ENCODE measurements at regions not wholly inside any gene's neighbourhood (a gene's known extent, or its start where the extent isn't known, plus 50 kb on each side); places are given as distances from the start of the nearest gene placed in this dataset.

DNA sequence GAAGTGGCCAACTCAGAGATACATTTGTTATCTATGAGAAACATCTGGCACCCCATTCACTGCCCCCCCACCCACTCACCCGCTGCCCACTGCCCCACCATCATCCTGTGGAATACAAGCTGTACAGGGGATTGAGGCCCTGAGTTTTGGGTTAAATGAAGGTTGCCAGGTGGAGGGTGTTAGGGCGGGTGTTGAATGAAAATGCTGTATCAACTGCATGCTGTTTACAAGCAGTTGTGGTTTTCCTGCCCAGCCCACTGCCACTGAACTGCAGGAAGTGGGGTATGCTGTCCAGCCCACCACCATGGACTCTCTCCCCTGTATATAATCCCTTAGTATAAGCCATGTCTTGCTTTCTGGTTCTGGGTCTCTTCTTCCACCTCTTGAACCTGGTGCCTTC lies 481.9 kb downstream of the METTL4 start:
- DNase-seq (ENCODE audit: low read depth in 2 of 3, low spot score in 2 of 3): no peak

DNA sequence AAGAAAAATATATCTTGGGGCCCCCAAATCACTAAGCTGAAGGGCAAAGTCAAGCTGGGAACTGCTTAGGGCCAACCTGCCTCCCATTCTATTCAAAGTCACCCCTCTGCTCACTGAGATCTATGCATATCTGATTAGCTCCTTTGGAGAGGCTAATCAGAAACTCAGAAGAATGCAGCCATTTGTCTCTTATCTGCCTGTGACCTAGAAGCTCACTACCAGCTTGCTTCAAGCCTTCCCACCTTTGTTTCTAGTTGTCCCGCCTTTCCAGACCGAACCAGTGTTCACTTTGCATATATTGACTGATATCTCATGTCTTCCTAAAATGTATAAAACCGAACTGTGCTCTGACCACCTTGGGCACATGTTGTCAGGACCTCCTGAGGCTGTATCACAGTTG lies 479.4 kb downstream of the METTL4 start:
- no peak for DNase-seq (ENCODE audit: low read depth in 2 of 3, low spot score in 2 of 3)

DNA sequence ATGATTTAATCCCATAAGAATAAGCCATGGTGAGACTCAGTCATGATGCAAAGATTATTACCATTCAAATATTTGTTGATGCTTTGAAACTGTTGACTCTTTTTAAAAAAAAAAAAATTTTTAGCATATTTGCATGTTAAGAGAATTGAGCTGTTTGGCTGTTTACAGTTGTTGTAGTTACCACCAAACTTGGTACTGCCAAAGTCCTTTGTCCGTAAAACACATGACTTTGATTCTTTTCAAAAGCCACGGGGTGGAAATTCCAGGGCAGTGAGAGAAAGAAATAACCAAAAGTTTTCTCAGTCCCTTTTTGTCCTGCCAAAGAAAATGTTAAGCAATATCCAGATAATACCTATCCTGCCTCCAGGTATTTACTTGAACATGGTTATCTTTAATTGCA lies 474.8 kb downstream of the METTL4 start:
- no peak for DNase-seq (ENCODE audit: low read depth in 2 of 3, low spot score in 2 of 3)

DNA sequence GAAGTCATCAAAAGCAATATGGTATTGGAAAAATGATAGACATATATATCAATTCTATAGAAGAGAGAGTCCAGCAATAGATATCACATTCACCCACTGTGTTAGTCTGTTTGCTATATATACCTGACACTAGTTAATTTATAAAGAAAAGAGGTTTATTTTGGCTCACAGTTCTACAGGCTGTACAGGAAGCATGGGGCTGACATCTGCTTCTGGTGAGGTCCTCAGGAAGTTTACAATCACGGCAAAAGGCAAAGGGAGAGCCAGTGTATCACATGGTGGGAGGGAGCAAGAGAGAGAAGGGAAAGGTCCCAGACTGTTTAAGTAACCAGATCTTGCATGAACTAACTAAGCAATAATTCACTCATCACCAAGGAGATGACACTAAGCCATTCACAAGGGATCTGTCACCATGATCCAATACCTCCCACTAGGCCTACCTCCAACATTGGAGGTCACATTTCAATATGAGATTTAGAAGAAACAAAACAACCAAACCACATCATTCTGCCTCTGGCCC lies 470.6 kb downstream of the METTL4 start:
- DNase-seq (ENCODE audit: low read depth in 2 of 3, low spot score in 2 of 3): no peak

DNA sequence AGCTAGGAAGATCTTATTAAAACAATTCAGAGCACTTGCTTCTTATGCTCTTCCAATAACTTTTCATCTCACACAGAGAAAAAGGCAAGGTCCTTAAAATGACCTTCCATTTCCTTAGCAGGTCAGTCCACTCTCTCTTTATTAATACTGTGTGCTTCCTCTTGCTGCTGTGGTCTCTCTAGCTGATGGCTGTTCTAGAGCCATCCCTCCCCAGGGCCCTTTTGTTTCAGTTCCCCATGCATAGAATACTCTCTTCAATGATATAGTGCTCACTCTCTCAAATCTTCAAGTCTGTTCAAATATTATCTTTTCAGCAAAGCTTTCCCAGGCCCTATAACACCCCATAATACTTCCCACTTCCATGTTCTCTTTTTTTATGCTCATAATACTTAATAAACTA lies 469.3 kb downstream of the METTL4 start:
- no peak for DNase-seq (ENCODE audit: low read depth in 2 of 3, low spot score in 2 of 3)

DNA sequence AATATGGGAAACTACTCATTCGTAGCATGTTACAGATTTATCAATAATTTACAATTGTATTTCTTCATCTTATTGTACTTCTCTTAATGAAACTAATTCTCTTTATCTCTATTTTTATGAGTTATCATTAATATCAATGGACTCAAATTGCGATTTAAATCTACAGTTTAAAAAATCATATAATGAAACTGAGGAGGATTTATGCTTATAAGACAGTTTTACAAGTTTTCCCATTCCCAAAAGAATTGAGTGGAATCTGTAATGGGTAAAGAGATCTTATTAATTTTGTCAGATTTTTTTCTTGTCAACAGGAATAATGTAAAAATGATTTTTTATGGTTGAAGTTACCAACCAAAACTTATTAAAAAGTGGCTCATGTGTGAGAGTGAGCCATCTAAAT lies 468.0 kb downstream of the METTL4 start:
- no peak for DNase-seq (ENCODE audit: low read depth in 2 of 3, low spot score in 2 of 3)

DNA sequence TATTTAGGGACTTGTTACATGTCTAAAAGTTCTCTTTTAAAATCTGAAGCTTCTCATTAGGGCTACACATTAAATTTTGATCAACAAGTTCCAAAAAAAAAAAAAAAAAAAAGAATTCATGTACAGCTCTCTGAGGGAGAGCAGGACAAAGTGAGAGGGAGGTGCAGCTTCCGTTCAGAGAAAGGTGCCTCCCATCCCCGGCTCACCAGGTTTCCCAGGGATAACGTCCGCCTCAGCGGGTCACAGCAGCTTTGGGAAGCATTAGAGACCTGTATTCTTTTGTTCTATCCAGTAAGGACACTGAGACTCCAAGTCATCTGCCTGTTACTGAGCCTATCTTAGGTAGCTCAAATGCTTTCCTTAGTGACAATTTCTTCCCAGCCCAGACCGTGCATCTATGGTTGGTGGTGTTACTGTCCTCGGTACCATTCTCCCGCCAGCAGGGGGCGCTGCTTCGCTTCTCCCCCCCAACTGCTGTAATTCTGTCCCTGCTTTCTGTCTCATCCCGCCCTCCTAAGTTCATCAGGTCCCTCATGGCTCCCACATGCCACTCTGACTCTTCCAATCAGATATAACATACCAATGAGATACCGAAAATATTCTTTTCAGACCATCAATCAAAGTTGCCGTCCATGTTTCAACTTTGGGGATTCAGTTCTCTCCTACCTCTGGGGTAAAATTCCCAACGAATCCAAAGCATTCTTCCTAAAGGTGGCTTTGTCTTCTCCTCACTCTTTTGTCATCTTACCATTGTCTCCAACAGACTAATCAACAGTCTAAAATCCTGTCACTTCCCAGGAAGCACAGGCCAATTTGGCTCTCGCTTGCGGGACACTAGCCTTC lies 466.5 kb downstream of the METTL4 start:
- DNase-seq (ENCODE audit: low read depth in 2 of 3, low spot score in 2 of 3): peak; percentile 5 to 30 (median 9)

DNA sequence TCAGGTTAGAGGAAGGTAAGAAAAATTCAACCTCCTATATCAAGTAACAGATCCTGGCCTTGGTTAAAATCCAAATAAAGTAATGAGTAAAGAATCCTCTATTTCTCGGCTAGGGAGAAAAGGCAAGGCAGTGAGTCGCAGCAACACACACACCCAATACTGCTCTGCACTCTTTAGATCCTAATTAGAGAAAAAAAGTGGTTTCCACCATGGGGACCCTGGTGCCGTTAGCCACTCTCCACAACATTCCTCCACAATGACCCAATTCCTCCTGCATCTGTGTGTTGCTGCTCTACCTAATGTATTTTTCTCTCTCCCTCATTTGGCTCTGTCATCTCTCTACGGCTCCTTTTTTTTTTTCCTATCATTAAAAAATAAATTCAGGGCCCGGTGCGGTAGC lies 462.7 kb downstream of the METTL4 start:
- DNase-seq (ENCODE audit: low read depth in 2 of 3, low spot score in 2 of 3): no peak

DNA sequence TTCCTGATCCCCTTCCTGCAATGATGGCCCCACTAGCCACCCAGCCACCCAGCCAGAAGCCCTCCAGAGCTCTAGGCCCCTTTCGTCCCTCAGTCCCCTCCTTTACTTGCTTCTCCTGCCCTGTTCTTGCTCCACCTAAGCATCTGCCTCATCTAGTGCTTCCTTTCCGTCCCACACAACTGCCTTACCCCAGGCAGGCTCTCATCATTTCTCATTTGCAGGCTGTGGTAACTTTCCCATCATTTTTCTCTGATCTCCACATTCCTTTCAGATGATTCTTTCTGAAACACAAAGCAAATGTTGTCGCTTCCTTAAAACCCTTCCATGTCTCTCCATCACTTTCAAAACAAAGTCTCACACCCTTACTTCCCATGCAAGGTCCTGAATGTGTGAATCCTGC lies 459.8 kb downstream of the METTL4 start:
- DNase-seq (ENCODE audit: low read depth in 2 of 3, low spot score in 2 of 3): no peak

DNA sequence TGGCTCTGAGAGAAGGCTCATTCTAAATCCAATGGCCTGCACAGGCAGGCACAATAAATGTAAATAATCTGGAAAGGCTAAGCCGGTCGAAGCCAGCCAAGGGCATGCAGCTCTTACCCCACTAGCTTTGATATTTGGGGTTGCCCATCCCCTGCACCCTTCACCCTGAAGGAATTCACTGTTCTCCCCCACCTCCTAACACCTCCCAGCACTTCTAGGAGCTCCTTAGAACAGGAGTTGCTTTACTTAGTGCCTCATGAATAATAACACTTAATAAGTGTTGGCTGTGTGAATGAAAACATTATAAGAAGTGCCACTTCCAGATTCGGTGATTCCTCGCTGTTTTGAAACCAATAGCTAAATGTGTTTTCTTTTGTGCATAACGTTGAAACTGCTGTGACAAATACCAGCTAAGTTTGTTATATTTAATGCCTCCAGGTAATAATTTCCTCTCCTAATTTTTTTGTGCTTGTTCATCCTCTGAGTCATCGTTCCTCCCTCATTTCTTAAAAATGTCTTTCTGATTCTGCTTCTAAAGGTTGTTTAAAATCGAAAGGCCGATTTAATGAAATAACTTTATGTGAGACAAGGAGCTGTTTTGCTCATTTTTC lies 458.8 kb downstream of the METTL4 start:
- no peak for DNase-seq (ENCODE audit: low read depth in 2 of 3, low spot score in 2 of 3)

DNA sequence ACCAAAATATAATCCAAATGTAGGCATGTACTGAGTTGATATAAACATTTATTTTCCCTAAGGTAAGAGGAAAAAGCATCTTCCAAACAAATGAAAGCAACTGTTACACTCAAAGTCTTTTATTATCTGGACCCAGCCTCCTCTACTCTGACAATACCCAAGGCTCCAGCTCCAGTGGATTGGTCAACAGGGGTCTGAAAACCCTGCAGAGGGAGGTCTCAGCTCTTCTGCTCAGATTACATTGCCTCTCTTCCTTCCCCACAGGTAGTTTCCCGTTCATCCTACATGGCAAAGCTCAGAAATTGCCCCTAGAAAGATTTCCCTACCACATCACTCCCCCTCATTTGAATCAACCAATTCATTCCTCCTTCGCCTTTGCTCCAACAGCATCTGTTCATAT lies 457.0 kb downstream of the METTL4 start:
- DNase-seq (ENCODE audit: low read depth in 2 of 3, low spot score in 2 of 3): no peak

DNA sequence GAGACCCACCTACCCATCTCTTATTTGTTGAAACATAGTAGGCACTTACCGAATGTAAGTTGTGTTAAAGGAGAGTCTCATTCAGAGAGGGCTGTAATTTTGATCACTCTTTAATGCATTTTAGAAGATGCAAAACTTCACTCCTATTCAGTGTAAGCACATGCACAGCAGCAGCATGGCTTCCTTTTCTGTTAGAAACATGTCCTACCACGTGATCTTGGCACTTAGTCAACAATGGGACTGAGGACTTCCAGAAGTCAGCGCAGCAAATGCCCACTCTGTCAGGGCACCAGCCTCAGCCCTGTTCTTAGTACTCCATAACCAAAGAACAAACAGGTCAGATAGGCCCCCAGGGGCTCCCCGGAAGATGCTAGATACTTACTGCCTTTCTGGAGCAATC lies 456.5 kb downstream of the METTL4 start:
- DNase-seq (ENCODE audit: low read depth in 2 of 3, low spot score in 2 of 3): no peak

DNA sequence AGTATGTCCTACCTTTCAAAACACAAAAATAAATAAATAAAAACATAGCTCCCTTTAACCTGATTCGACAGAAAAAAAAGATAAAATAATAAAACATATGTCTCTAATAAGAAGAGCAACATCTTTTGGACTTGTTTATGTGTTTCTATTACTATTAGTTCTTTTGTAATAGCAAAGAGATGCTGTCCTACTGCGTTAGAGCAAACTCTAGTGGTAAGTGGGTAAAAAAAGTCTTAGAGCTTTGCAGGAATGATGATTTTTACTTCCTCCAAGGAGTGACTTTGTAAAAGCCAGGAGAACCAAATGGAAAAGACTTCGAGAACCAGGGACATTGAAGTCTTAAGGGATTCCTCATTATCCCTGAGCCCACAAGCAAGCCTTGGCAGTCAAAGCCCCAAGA lies 450.1 kb downstream of the METTL4 start:
- no peak for DNase-seq (ENCODE audit: low read depth in 2 of 3, low spot score in 2 of 3)

DNA sequence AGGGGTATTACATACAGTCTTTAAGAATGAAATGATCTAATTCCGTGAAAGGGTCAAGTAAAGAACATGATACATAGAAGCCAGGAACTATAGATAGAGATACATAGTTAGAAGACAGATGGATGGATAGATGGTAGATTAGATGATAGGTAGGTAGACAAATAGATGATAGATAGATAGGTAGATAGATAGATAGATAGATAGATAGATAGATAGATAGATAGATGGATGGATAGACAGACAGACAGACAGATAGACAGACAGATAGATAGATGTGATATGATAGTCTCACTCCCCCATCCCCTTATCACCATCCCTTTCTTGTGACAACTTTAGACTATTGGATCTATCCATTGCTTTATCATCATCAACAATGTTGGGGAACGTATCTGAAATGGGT lies 448.2 kb downstream of the METTL4 start:
- no peak for DNase-seq (ENCODE audit: low read depth in 2 of 3, low spot score in 2 of 3)

DNA sequence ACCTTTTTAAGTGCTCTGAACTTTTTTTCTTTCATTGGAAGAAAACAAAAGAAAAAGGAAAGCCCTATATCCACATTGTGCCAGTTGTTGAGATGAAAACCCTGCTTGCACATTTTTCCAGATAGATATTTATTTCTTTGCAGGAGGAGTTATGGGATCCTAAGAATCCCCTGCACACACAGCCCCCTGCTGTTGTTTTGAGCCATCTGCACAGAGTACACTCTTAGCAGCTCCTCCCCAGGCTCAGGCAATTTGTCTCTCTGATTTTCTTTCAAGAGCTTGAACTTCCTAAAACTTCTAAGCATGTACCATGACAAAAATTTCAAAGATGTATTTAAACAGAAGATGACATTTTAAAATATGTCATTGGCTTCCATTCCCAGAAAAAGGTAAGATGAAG lies 436.9 kb downstream of the METTL4 start:
- DNase-seq (ENCODE audit: low read depth in 2 of 3, low spot score in 2 of 3): no peak

DNA sequence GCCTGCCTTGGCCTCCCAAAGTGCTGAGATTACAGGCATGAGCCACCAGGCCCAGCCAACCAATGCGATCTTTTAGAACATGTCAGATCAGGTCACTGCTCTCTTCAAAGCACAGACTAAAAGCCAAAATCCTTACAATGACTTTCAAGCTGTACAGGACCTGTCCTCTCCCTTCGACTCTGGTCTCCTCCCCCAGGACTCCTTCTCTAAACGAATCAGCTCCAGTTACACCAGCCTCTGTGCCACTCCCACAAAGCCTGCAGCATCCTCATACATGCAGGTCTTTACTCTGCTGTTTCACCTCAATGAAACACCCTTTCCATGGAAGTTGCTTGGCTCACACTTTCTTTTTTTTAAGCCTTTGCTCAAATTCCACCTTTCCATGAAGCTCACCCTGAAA lies 436.0 kb downstream of the METTL4 start:
- no peak for DNase-seq (ENCODE audit: low read depth in 2 of 3, low spot score in 2 of 3)

DNA sequence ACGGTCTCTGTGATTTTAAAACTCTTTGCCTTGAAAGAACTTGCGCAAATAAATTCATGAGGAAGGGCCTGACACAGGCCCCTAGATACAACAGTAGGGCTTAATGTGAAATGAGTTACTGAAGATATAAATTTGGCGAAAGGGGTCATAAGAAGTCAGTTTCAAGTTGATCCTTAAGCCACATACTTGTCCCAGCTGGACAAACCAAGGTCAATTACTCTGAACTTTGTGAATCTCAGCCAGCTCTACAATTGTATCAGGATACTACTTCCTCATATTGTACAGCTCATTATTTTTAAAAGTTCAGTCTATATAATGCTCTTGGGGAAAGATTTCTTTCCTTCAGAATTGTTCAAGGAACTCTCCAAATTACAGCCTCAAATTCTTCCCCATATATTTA lies 432.8 kb downstream of the METTL4 start:
- DNase-seq (ENCODE audit: low read depth in 2 of 3, low spot score in 2 of 3): no peak

DNA sequence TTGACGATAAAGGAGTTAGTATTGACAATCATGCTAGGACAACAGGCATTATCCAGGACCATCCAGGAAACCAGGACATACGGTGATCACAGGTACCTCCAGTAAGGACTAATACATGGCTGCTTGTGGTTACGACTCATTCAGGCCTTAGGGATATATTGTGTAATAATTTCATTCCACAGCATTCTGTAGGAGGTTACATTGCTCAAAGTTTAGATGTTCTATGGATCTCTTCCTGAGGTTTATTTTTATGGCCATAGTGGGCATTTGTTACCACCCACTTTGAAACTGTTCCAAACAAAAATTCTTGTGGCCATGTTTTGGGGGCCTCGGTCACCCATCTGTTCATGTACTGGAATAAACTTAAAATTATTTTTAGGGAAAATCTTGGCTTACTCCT lies 431.6 kb downstream of the METTL4 start:
- DNase-seq (ENCODE audit: low read depth in 2 of 3, low spot score in 2 of 3): no peak

DNA sequence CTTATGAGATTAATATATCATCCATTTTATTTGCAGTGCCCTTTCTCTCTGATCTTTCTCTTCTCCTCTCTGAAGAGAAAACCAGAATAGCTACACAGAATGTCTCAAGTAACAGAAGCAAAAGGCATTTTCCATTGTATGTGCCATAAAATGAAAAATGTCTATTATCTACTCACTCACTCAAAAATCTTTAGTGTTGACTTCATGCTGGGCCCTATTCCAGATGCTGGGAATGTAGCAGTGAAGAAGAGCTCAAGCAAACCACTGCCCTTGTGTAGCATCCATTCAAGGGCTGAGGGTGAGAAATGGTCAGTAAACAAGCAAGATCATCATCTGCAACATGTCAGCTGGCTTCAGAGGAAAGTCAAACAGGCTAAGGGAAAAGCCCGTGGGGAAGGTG lies 427.7 kb downstream of the METTL4 start:
- DNase-seq (ENCODE audit: low read depth in 2 of 3, low spot score in 2 of 3): no peak

DNA sequence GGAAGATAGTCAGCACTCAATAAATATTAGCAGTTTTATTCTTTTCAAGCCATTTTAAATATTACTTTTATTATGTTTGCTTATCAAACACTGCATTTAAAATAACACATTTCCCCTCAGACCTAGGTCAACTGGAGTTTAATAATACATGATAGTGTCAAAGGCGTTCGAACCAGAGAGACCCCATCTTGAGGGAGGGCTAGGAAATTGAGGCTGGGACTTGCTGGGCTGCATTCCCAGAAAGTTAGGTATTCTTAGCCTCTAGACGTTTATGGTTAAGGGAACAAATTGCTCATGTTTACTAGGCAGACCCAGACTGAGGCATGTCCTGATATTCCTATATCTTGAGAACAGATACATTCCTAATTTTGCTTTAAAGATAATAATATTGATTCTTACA lies 426.5 kb downstream of the METTL4 start:
- DNase-seq (ENCODE audit: low read depth in 2 of 3, low spot score in 2 of 3): no peak

DNA sequence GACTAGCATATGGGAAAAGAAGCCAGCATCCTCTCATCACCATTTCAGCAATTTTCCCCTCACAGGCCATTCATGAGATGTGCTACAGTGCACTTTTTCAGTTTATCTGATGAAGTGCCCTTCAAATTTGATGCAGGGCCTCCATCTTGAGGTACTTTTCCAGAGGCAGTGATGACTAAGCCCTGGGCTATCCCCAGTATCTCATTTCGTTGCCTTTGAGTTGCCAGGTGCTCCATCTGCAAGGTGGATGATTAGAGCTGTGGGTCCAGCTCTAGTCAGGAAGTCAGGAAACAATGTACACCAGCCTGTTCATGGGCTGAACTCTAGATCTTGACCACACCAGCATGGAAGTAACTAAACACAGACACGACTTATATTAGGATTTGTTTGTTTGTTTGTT lies 425.2 kb downstream of the METTL4 start:
- no peak for DNase-seq (ENCODE audit: low read depth in 2 of 3, low spot score in 2 of 3)

DNA sequence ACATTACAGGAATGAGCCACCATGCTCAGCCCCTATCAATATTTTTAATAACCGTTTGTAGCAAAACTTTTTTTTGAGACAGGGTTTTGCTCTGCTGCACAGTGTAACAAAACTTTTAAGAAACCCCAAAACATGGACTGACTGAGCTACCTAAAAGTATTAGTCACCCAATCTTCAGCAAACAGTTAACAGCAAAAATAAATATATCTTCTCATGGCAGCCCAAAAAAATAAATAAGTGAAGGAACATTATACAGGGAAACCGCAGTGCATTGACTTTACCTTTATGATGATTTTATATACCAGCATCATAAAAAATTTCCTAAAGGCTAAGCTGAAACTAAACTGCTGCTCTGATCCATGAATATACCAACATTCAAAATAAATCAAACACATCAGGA lies 424.6 kb downstream of the METTL4 start:
- DNase-seq (ENCODE audit: low read depth in 2 of 3, low spot score in 2 of 3): no peak

All from activated CD8-positive, alpha-beta memory T cell treated with anti-CD3 and anti-CD28 coated beads for 48 hours (primary cell).